ENCODE measurements at regions not wholly inside any gene's neighbourhood (a gene's known extent, or its start where the extent isn't known, plus 50 kb on each side); places are given as distances from the start of the nearest gene placed in this dataset.

DNA sequence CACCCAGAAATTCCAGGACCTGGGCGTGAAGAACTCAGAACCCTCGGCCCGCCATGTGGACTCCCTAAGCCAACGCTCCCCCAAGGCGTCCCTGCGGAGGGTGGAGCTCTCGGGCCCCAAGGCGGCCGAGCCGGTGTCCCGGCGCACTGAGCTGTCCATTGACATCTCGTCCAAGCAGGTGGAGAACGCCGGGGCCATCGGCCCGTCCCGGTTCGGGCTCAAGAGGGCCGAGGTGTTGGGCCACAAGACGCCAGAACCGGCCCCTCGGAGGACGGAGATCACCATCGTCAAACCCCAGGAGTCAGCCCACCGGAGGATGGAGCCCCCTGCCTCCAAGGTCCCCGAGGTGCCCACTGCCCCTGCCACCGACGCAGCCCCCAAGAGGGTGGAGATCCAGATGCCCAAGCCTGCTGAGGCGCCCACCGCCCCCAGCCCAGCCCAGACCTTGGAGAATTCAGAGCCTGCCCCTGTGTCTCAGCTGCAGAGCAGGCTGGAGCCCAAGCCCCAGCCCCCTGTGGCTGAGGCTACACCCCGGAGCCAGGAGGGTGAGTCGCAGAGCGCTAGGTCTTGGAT lies 261.5 kb downstream of the SEC14L1 start:
- WGBS, 5 donors: 92 to 94% (median 93%) methylated on average over 26 to 34 of the region's 34 CpGs
- Histone ChIP-seq H3K9me3 (no peaks in the 10 kb centered on the region), H3K27me3 (no peaks in the 10 kb centered on the region), H3K27ac (peak overlapping the region in 4 of 5 donors; percentile 85 to 90 (median 88)), H3K36me3 (peaks cover 17 to 39% (median 22%) of the 10 kb centered on the region in 4 donors), H3K4me1 (peaks cover 48 to 100% (median 83%) of the 10 kb centered on the region in 4 donors), H3K4me3 (no peak overlapping the region)
- intact Hi-C loops (cut with DNase I; ENCODE audit: low total_unique reads): no loop called here
- no peak for DNase-seq
- TF ChIP-seq, protein P1, sequence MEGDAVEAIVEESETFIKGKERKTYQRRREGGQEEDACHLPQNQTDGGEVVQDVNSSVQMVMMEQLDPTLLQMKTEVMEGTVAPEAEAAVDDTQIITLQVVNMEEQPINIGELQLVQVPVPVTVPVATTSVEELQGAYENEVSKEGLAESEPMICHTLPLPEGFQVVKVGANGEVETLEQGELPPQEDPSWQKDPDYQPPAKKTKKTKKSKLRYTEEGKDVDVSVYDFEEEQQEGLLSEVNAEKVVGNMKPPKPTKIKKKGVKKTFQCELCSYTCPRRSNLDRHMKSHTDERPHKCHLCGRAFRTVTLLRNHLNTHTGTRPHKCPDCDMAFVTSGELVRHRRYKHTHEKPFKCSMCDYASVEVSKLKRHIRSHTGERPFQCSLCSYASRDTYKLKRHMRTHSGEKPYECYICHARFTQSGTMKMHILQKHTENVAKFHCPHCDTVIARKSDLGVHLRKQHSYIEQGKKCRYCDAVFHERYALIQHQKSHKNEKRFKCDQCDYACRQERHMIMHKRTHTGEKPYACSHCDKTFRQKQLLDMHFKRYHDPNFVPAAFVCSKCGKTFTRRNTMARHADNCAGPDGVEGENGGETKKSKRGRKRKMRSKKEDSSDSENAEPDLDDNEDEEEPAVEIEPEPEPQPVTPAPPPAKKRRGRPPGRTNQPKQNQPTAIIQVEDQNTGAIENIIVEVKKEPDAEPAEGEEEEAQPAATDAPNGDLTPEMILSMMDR (IDR thresholded peaks at IDR 0.05): no peak
- TF ChIP-seq POLR2A (IDR thresholded peaks at IDR 0.05) (no peak), POLR2AphosphoS5 (IDR thresholded peaks at IDR 0.05) (no peak), EP300 (IDR thresholded peaks at IDR 0.05) (no peak)

DNA sequence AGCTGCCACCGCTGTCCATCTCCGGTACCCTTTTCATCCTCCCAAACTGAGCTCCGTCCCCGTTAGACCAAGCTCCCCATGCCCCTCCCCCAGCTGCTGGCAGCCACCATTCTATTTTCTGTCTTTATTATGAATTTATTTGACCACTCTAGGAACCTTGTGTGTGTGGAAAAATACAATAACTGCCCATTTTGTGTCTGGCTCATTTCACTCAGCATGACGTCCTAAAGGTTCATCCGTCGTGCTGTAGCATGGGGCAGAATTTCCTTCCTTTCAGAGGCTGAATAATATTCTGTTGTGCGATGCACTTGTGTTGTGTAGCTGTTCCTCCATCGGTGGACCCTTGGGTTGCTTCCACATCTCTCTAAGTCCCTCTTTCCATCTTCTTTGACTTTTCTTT lies 263.1 kb downstream of the SEC14L1 start:
- Histone ChIP-seq H3K4me1 (peaks cover 58 to 100% (median 83%) of the 10 kb centered on the region in 4 donors), H3K4me3 (no peak overlapping the region), H3K36me3 (peaks cover 17 to 39% (median 22%) of the 10 kb centered on the region in 4 donors), H3K9me3 (no peaks in the 10 kb centered on the region), H3K27ac (peak overlapping the region in 4 of 5 donors; percentile 85 to 90 (median 88)), H3K27me3 (no peaks in the 10 kb centered on the region)
- WGBS, 5 donors: 69 to 87% (median 84%) methylated on average over 9 of the region's 9 CpGs
- DNase-seq: no peak
- intact Hi-C loops (cut with DNase I; ENCODE audit: low total_unique reads): no loop called here
- no peak for TF ChIP-seq POLR2A (IDR thresholded peaks at IDR 0.05)

DNA sequence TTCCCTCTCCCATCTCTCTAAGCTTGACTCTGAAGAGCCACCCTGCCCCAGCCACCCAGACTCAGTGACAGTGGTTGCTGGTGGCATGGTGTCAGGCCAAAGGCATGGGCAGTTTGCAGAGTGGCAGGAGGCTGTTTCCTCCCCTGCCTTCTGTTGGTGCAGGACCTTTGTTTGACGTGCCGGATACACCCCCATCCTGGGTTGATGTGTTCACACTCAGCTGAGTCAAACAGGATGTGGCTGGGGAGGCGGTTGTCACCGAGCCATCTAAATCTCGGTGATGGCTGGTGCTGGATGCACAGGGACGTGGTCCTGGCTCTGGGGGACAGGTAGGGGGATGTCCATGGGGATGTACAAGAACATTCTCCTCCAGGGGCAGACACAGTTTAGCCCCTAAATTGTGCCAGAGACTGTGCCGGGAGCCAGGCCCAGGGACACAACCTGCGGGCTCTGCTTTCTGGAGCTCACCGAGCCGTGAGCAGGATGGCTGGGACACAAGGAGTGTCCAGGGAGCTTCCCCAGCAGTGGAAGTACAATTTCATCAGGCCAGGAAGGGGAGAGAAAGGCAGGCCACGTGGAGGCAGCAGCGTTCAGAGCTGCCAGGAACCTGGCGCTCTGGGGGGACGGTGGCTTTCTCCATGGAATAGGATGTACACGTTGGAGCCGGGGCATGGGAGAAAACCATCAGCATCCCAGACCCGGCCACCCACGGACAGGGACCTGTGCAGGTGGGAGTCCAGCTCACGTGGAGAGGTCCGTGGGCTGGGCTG lies 264.2 kb downstream of the SEC14L1 start:
- no peaks in the 10 kb centered on the region for H3K9me3 ChIP-seq
- peak overlapping the region in 3 of 4 donors; percentile 20 to 24 (median 21) for H3K4me3 ChIP-seq
- 55 to 59% (median 56%) methylated on average over 16 to 20 of the region's 20 CpGs for WGBS, 5 donors
- intact Hi-C loops (cut with DNase I; ENCODE audit: low total_unique reads): no loop called here
- no peaks in the 10 kb centered on the region for H3K27me3 ChIP-seq
- peaks cover 63 to 100% (median 84%) of the 10 kb centered on the region in 4 donors for H3K4me1 ChIP-seq
- H3K36me3 ChIP-seq: peaks cover 17 to 39% (median 22%) of the 10 kb centered on the region in 4 donors
- peak overlapping the region; percentile 25 to 90 (median 87) for H3K27ac ChIP-seq
- DNase-seq: peak; percentile 56 to 84
- peak; percentile 17 to 74 (median 48) for TF ChIP-seq POLR2AphosphoS5 (IDR thresholded peaks at IDR 0.05)
- TF ChIP-seq, protein P1 (IDR thresholded peaks at IDR 0.05): no peak

DNA sequence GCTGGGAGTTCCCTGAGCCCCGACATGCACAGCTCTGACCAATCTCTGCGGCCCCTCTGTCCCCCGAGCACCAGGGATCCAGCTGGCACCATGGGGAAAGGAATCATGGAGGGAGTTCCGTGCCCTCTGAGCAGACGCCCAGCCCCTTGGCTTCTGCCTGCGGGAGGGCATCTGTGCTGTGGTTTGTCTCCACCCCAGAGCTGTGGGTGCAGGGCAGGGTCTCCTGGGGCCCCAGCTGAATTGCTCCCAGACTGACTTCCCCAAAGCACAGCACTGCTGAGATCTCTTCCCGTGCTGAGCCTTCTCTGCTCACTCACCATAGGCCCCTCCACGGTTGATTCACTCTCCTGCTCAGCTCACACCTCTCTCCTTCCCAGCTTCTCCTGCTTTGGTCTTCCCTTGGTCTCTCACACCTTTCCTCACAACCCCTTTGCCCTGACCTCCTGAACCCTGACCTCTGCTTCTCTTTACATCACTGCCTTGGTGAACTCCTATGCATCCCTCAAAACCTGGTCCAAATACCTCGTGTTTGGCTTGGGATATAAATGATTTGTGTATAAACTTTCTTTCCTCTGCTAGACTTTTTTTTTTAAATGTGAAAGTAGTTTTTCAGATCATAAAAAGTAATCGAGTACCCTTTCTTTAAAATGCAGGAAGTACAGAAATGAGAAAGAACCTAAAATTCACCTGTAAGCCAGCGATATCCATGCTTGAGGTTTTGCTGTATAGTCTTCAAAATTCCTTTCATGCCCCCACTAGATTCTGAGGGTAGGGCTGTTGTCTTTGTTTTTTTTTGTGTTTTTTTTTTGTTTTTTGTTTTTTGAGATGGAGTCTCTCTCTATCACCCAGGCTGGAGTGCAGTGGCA lies 265.3 kb downstream of the SEC14L1 start:
- H3K27ac ChIP-seq: peak overlapping the region; percentile 25 to 90 (median 87)
- peaks cover 17 to 46% (median 22%) of the 10 kb centered on the region in 4 donors for H3K36me3 ChIP-seq
- 72 to 83% (median 78%) methylated on average over 9 to 11 of the region's 11 CpGs for WGBS, 5 donors
- TF ChIP-seq POLR2AphosphoS5 (IDR thresholded peaks at IDR 0.05) (no peak), EP300 (IDR thresholded peaks at IDR 0.05) (no peak), POLR2A (IDR thresholded peaks at IDR 0.05) (no peak)
- TF ChIP-seq, protein P1 (IDR thresholded peaks at IDR 0.05): no peak
- intact Hi-C loops (cut with DNase I; ENCODE audit: low total_unique reads): no loop called here
- DNase-seq: no peak
- no peaks in the 10 kb centered on the region for H3K27me3 ChIP-seq
- no peaks in the 10 kb centered on the region for H3K9me3 ChIP-seq
- peaks cover 63 to 100% (median 84%) of the 10 kb centered on the region in 4 donors for H3K4me1 ChIP-seq
- H3K4me3 ChIP-seq: peak overlapping the region in 1 of 4 donors; percentile 21

Data from stomach (tissue), 8 donors.